HG03469 (cell line): ENCODE measurements at regions not wholly inside any gene's neighbourhood (a gene's known extent, or its start where the extent isn't known, plus 50 kb on each side); places are given as distances from the start of the nearest gene placed in this dataset.

Source experiments
- ATAC-seq: cut with Tn5 transposase; IDR thresholded peaks from one replicate; pipeline ENCODE4 v1.9.1; 2021; ENCODE audit warnings: mild to moderate bottlenecking, moderate library complexity, moderate number of reproducible peaks; ENCODE audit not compliant: unreplicated experiment

- no peak for ATAC-seq
Observed at GRCh38 chr11:95520369-95521132, 269.0 kb downstream of the FAM76B start.

DNA sequence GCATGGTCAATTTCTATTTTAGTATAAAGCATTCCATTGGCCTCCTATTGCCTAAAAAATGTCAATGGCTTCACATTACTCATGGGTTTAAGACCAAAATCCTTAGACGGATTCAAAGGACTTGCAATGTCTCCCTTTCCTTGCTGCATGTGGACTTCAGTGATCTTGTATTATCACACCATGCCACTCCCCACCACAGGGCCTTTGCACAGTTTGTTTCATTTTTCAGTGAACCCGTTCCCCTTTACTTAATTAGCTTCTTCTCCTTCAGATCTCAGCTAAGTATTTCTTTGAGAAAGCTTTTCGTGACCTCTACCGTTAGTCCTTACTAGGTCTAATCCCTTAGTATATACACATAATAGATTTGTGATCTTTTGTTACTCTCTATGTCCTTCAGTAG, 269.7 kb downstream of the FAM76B start:
- ATAC-seq = no peak

DNA sequence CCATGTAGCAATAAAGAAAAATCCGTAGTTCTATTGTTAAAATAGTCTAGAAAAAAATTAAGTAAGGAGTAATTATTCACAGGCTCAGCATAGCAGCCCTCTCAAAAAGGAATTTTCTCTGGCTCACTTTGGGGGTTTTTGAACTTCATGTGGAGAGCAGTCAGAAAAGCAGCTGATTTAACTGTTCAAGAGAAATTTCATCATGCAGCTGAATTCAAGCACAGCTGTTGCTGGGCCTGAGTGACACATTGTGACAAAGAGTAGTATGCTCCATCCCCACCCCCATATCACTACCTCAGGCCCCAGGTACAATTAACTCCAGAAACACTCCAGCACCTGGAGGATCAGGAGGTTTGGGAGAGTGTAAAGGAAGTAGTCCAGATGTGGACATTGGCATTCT, 272.1 kb downstream of the FAM76B start:
- no peak for ATAC-seq

DNA sequence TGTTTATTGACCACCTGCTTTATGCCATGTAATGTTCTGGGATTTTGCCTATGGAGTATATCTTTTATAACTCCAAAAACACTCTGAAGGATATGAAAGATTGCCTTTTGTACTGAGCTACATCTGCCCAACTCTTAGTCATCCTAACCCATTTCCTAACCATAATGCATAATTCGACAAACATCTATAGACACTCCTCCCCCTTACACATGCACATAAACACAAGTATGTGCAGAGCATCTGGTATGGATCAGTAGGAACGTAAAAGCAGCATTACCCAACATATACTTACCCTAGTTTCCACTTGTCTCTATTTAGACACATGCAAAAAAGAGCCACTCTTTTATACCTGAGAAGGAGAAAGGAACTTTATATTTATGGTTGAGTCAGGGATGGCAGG, 272.8 kb downstream of the FAM76B start:
- ATAC-seq = no peak

- no peak for ATAC-seq
Observed at GRCh38 chr11:95516175-95516574, 273.4 kb downstream of the FAM76B start.

DNA sequence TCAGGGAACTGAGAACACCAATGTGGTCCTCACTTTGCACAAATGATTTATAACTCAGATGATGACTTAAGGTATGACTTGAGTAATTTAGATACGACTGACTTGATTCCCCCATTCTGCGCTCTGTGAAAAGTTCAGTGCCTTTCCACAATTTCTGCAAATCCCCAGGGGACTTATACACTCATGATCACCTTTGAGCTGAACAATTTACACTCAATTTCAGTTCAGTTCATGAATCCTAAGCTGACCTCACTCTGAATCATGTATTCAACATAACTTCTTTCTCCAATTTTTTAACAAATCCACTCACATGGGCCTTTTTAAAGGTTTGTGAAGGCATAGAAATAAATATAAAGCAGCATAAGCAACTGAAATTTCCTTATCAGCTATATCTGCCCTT, 274.2 kb downstream of the FAM76B start:
- ATAC-seq = no peak

- ATAC-seq = no peak
Observed at GRCh38 chr11:95514416-95515110, 275.0 kb downstream of the FAM76B start.

DNA sequence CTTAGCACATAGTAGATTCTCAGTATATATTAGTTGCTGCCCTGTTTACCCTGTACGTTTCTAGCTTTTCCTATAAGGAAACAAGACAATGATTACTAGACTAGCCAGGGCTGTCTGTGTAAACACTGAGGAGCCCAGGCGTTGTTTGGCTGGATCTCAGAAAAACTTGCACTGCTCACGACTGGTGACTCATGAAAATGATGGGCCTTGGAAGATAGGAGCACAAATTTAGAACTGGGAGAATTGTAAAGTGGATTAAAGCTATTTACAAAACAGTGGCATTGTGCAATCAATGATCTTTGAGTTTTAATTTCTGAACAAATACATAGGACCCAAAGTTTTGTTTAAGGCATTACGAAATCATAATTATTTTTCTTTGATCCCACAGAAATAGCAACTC, 276.9 kb downstream of the FAM76B start:
- ATAC-seq = no peak

DNA sequence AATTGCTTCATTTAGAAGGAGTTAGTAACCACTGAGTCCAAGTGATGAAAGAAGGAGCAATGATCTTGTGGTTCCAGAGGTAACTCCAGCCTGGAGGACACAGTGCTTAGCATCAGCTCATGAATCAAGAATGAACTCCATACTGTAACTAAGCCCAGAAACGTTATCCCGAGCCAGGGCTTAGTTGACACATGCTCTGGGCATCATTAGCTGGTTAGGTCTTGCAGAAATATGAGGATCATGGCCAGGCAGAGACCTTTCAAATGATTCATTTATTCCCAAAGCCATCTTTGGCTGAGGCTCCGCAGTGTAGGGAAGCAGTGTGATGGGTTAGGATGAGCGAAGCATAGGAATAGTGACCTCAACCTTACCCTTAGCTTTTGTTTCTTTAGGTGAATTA, 277.4 kb downstream of the FAM76B start:
- no peak for ATAC-seq

- ATAC-seq = no peak
Observed at GRCh38 chr11:95508219-95508890, 277.4 kb upstream of the SESN3 start.

DNA sequence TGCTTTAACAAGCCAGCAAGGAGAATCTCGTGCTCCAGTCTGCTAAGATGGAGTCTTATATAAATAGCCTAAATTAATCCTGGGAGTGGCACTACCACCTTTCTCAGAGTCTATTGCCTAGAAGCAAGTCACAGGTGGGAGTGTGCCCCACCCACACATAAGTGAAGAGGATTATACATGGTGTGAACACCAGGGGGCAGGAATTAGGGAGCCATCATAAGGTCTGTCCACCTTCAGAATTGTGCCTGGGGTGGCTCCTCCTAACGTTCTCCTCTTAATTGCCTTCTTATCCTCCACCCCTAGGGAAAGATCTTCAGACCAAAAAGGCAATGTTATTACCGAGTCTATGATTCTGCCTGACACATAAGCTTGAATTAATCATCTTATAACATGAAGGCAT, 276.8 kb upstream of the SESN3 start:
- no peak for ATAC-seq

DNA sequence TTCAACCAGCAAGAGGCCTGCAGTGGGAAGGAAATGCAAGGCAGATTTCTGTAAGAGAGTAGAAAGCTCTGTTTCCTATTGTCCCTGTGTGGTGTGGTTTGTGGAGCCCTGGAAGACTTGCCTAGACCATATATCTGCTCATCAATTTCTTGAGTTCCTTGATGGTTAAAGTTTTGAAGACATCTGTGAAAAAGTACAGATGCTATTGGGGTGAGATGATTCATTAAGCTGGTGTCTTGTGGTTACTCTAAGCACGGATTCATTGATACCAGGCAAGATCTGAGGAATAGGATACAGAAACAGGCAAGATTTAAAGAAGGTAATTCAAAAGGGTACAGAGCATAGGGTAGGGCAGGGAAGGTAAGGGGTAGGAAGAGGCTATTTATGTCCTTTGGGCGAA, 275.8 kb upstream of the SESN3 start:
- ATAC-seq = no peak

GRCh38 chr11:95505927-95506426, 275.0 kb upstream of the SESN3 start:
- ATAC-seq = no peak

DNA sequence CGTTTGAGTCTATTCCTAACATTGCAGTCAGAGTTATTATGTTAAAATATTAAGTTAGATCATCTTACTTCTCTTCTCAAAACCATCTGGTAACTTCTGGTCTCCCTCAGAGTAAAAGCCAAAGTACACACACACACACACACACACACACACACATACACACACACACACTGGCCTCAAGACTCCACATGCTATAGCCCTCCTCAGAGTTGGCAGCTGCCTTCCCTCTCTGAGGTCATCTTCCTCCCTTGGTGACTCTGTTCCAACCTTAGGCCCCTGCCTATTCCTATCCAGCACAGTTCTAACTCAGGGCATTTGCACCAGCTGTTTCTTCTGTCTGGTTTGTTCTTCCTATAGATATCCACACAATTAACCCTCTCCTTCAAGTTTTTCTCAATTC, 272.0 kb upstream of the SESN3 start:
- ATAC-seq = no peak

GRCh38 chr11:95502522-95502921, 271.5 kb upstream of the SESN3 start:
- ATAC-seq = no peak

GRCh38 chr11:95501761-95502266, 270.8 kb upstream of the SESN3 start:
- no peak for ATAC-seq

DNA sequence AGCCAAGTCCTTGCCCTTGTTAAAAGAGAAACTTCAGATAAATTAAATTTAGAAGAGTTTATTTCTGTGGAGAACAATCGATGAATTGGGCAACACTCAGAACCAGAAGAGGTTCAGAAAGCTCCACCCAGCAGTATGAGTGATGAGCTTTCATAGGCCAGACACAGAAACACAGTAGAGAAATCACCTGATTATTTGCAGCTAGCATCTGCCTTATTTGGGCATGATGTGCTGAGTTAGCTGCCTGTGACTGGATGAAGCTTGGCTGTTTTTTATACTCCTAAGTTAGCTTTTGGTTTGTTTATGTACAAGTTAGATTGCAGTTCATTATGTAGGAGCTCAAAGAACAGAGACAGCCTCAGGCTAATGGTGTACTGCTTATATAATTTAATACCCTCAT, 269.5 kb upstream of the SESN3 start:
- ATAC-seq = no peak

GRCh38 chr11:95499516-95500135, 268.6 kb upstream of the SESN3 start:
- no peak for ATAC-seq

DNA sequence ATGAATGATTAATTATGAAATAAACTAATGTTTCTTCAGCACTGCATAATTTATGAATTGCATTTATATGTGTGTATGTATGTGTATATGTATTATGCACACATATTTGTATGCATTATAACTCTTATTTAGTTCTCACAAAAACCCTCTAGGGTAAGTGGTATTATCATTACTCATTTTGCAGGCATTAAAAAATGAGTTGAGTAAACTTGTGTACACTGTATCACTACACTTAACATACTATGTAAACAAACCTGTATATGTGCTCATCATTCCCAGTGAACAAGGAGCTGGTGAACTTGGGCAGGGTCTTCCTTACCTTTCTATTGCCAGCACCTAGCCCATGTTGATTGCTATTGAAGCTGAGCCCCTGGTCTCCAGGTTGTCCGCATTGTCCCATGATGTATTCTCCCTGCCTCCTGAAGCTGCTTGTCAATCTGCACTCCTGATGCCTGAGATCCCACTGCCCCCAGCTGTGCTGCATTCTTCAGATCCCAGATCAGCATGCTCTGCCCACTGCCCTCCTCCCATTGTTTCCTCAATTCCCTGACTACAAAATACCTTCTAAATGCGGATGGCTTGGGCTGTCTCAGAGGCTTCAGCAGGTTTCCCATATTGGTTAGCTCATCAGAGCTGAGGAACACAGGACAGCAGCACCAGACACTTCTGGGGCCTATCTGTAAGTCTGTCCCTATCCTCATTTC, 267.9 kb upstream of the SESN3 start:
- no peak for ATAC-seq

DNA sequence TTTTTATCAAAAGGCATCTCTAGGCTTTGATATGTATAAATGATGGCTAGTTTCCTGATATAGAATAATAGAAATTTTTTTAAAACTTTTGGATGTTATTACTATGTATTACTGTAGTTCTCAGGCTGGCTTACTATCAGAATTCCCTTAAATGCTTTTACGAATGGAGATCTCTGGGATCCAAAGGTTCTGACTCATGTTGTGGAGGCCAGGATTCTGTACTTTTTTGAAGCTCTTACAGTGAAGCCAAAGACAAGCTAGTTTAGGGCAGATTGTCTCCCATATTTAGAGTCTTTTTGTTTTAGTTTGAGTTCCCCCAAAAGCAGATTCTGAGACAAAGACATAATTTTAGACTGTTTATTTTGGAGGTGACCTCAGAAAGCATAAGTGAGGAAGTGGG, 265.9 kb upstream of the SESN3 start:
- ATAC-seq = no peak

DNA sequence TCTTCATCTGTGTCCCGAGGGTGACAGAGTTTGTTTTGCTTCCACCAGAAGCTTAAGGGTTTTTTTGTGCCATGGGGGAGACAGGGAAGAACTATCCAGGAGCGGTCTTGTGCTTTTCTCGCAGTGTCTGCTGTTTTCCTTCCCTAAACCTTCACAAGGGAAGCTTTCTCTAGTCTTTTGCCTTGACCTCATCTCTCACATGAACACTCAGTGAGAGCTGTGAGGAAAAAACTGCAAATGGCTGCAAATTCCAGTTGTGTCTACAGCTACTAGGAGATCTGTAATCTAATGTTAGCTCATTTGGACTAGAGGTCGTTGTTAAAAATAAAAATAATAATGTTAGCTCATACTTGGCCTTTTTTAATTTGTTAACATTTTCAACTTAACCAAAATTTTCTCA, 264.7 kb upstream of the SESN3 start:
- ATAC-seq = no peak
